HG03159 (cell line): ENCODE measurements at regions not wholly inside any gene's neighbourhood (a gene's known extent, or its start where the extent isn't known, plus 50 kb on each side); places are given as distances from the start of the nearest gene placed in this dataset.
"Not testable (repeated sequence)": the region's sequence is repeated elsewhere in the genome, so short reads cannot be mapped to it uniquely, and the experiment has no call there.

Experiments used
- ATAC-seq: cut with Tn5 transposase; IDR thresholded peaks from one replicate; pipeline ENCODE4 v1.9.1; 2021; ENCODE audit warnings: mild to moderate bottlenecking, moderate library complexity; ENCODE audit not compliant: unreplicated experiment

DNA sequence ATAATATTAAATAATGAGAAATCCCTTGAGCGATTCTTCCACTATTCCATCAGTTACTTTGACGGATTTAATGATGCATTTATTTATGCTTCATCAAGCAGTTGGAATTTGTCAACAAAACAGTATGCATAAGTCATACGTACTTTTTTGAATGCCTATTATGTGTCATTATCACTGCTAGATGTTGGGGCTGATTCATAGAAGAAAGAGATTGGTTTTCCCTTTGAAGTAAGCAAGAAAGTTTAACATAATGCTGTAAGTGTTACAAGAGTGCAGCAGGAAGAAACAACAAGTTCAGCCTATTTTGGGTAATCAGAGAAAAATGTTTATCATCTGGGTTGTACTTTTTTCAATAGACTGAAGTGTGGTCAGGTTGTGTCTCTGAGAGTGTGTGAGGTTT, 121.2 kb upstream of the RANBP3L start:
- ATAC-seq, result no peak

DNA sequence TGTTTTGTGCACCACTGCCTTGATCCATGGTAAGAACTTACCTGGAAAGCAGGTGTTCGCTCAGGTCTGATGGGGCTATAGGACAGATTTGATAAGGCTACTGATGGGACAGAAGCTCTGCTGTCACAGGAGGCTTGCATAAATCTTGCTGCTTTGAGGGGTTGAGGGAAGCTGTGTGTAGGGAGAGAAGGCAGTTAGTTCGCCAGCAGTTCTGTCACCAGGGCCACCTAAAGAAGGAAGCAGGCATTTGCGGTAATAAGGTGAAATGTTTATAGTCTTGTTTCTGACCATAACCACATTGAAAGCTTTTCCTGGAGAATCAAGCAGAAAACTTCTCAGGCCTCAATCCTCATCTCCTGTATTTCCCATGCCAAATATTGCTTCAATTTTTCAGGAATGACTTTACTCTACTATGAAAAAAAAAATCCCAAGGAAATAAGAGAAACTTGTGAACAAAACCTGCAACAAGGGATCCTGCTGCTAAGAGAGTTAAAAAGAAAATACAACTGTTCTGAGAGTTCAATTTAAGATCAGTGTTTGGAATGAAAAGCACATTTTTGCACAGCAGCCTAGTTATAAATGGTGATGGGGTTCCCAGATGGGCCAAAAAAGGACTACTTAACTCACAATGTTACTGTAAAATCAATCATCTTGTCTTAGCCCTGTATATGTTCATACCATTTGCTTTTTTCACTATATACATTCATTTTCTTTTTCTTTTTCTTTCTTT, 122.0 kb upstream of the RANBP3L start:
- ATAC-seq, result no peak

DNA sequence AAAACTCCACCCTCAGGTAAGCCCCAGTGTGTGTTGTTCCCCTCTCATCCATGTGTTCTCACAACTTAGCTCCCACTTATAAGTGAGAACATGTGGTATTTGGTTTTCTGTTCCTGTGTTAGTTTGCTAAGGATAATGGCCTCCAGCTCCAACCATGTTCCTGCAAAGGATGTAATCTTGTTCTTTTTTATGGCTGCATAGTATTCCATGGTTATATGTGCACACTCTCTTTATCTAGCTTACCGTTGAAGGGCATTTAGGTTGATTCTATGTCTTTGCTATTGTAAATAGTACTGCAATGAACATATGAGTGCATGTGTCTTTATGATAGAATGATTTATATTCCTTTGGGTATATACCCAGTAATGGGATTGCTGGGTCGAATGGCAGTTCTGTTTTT, 124.4 kb upstream of the RANBP3L start:
- not testable (repeated sequence) for ATAC-seq

DNA sequence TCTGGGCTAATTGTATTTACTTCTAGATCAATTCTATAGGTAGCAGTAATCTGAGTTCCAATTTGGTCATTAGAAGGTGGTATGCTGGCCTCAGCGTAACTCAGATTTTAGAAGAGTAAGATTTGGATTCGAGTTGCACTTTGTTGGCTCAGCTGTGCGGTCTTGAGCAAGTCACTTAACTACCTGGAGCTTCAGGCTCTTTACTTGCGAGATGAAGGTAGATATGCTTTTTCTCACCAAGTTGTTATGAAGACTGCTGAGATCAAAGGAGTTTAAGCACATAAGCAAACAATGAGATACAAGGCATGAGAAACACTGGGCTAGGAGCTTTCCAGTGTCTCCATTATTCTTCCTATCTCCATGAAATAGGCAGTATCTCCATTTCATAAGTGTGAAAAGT, 133.8 kb upstream of the RANBP3L start:
- no peak for ATAC-seq

DNA sequence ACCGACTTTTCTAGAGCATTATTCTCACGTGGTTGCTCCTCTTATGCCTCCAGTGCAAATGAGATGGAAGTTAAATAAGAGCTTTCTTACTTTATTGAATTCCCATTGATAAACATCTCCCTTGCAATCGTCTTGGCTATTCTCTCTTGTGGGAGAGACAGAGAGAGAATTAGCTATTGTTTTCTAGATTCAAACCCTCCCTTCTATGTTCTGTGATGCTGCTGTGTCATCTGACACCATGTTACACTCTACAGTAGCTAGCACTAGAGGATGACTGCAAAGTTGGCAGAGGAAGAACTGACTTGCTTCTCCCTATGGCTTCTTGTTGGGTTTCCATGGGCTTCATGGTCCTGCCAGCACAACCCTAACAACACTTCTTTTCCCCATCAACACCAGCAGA, 134.6 kb upstream of the RANBP3L start:
- ATAC-seq, result no peak

DNA sequence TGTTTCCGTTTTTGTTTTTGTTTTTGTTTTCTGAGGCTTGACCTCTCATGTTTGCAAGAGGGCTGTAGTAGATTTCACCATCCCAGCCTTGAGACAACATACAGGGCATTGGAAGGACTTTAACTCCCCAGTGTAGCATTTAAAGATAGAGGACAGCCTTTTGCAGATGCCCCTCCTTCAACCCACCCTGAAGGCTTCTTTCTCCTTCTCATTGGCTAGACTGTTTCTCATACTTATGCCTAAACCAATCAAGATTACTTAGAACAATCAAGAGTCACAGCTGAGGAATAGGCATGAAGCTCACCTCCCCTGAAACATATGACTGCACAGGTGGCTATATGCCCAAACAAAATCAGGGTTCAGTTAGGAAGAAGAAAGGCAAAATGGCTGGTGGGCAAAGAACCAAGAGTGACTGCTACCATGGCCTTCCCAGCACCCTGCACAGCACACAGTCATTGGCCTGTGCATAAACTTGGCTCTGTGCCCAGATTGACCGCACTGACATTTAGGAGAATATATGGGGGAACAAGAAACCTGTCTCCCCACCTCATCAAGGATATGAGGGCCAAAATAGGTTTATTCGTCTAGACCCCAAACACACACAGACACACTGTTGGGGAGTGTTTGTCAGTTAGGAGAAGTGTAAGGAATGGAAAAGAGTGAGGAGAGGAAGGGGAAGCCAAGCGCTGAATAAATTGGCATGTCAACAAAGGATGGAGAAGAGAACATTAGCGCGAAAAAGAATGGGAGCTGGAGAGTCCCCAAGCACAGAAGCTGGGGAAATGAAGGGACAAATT, 137.3 kb upstream of the RANBP3L start:
- no peak for ATAC-seq

DNA sequence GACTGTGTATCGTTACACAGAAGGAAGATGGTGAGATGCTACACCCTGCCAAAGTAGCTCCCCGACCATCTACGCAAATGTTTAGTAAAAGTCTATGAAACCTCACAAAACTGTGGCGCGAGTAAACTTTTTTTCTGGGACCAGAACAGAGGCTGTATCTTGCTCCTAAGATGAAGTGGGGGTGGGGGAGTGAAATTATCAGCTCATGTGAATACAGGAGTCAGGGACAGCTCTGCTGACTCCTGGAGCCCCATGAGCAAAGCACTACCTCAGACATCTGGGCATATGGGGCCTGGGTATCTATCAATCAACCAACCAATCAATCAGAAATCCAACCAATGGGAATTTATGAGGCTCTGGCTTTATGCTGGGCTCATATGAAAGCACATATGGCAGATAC, 138.6 kb upstream of the RANBP3L start:
- ATAC-seq, result no peak

DNA sequence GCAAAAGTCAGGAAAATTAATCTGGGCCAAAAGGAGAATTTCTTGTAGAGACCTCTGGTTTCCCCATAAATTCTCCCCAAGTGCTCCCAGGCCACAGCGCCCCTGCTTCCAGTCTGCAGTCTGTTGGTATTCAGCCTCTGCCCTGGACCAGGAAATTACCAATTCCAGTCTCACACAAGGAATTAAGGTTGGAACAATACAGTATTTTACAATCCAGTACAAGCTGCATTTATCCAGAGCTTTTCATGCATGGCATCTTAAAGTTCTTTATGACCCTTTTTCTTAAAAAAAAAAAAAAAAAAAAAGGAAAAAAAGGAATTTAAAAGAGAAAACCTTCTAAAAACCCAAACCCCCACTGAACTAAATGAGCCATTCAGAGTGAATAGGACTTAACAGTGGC, 139.6 kb upstream of the RANBP3L start:
- no peak for ATAC-seq

DNA sequence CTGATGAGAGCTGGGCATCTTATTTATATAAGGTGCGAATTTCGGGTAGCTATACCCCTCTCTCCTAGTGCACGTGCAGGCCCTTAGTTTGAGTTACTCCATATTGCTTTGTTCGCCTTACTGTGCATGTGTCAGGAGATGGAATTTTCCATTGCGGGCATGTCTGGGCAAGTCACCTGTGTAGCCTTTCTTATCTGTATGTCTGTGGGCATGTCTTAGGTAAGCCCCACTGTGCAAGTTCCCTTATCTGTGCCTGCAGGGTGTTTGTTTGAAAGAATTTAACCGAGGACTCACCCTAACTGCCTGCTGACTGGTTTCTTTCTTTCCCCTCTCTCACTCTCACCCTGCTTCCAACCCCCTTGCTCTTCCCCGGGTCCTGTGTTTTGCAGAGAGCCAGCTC, 140.7 kb upstream of the RANBP3L start:
- no peak for ATAC-seq

DNA sequence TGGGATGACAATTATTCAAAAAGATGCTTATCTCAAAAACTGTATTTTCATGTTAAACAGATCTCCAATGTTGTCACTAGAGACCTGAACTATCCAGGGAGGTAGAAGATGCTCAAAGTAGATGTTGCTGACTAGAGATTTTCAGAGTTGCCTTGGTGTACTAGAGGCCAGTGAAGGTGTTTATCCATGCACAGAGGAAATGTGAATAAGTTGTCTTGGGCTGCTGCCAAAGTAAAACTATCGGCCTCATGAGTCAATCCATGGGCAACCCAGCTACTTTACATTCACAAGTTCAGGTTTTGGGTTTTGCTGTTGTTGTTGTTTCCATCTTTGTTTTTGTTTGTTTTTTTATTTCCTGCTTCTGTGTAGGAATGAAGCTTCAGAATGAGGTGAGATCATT, 141.1 kb upstream of the RANBP3L start:
- no peak for ATAC-seq

DNA sequence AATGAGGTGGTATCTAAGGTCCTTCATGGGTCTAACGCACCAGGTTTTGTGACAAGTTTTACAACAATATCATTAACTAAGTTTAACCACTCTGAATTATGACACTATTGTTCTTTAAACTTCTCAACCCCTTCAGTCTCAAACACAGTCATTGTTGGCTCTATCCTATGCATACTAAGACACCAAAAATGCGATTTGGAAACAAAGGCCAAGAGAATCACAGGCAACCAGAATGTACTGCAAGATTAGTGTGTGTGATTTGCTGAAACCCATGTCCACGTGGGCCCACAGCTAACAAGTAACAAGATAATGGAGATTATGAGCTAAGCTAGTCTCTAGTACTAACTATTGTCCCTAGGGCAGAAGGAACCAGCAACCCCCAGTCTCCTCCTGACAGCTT, 142.2 kb upstream of the RANBP3L start:
- ATAC-seq, result no peak

DNA sequence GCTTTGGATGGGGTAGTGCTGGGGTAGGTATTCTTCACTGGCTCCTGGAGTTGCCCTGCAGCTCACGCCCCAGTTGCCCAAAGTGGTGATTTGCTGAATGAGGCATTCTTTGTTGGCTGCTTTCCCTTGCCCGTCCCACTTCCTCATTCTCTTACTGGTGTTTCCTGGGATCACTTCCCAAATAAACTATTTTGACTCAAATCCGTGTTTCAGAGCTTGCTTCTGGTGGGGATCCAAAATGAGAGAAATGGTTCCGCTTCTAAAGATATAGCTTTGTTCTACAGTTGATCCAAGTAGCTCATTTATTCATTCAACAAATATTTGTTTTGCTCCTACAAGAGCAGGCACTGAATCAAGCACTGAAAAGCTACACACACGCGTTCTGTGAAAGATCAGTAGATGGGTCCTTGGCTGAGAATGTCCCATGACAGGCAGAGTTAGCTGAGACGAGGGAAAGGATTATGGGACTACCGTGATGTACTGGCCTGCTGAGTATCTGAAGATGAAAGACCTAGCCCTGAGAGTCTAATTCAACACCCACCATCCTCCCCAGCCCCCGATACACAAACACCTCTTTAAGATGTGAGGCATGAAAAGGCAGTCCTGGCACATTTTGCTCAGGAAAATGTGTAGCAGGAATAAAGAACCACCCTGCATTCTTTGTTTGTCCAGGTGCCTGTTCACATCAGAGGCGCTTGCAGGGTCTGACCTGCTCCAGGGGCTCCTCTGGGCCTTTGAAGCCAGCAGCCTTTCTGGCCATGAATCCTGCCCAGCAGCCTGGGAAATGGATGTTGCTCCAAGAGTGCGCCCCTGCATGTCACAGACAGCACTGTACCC, 143.1 kb upstream of the RANBP3L start:
- ATAC-seq, result no peak

DNA sequence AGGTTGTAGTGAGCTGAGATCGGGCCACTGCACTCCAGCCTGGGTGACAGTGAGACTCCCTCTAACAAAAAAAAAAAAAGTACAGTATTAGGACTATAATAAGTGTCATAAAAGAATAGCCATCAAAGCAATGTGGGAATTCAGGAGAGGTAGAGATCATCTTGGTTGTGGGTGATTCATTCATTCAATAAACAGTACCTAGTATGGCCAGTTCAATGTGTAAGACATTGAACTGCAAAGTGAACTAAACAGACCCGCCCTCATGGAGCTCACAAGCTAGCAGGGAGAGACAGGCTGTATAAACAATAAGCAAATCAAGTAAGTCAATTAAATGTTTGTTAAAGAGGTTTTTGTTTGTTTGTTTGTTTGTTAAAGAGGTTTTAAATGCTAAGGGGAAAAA, 146.1 kb upstream of the RANBP3L start:
- ATAC-seq, result no peak

DNA sequence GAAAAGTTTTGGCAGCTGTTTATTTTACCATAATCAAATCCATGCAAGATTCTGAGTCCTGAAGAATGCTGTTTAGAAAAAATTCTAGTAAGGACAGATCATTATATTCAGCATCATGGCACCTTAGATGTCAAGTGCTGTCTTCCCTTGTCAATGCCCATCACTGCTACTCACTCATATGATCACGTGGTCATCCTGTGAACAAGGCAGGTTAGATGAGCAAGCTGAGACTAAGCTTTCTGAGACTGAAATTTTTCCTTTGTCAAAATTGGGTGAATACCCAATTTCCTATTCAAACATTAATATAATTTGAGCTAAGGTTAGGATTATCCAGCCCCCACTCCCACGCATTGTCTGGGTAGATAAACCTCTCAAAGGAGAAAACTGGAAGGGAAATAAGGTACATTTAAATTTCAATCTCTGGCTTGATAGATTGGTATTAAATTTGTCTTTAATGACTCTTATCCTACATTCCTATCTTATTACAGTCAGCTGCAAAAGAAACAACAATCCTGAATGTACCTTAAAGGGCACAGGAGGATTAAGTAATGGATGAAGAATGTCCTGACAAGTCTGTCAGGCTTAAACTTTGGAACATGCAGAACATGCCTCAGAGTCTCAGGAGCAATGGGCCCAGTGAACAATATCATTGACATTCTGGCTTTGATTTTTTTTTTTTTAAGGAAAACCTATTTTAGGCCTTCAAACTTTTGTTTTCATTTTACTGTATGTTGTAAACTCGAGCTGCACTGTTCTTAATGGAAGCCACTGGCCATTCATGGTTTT, 148.7 kb upstream of the RANBP3L start:
- ATAC-seq, result no peak

DNA sequence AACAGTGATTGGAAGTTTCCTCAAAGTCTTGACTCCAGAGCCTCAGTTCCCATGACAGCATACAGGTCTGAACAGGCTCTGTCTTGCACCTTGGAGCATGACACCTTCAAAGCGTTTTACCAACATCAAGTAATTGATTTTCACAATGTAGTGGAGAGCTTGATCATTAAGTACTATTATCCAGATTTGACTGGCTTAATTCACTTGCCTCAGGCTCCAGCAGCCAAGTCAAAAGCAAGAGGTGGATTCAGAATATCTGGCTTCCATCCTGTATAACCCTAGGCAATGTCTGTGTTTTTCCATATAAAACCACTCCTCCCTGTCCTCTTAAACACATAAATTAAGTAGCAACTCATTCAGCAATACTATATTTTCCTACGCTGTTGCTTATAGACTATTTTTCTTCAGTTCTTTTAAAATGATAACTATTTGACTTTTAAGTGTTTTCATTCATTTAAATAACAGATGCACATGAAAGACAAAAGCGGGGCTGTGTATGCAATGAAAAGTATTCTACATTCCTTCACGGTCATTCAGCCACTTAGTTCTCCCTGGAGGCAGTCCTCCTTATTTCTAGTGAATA, 150.8 kb upstream of the RANBP3L start:
- ATAC-seq, result no peak

DNA sequence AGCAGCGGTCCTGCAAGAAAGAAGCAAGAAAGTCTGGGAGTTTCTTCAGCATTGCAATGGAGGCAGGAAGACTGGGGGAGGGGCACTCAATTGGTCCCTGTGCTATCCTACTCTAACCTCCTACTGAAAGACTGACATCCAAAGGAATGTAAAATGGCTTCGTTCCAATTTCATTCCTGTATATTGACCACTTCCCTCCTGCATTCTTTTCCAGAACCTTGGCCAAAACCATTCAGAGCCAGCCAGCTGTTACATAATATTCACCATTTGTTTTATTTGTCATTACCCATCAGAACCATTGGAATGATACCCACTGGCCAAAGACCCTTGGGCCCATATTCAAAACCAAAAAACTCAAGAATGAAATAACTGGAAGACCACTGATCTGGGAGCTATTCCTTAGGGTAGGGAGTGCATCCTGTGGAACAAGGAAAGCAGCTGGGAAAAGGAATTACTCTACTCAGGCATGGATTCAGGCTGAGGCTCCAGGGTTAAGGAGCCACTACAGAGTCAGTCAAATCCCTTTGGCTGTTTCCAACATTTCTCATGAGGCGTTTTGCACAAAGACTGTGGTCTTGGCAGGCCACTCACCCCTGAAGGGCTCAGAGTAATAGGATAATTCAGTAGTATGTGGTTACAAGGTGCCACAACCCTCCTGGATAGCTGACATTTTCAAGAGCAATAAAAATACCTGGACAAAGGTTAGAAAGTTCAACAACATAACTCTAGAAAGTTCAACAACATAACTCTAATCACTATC, 148.7 kb upstream of the SLC1A3 start:
- ATAC-seq, result no peak

DNA sequence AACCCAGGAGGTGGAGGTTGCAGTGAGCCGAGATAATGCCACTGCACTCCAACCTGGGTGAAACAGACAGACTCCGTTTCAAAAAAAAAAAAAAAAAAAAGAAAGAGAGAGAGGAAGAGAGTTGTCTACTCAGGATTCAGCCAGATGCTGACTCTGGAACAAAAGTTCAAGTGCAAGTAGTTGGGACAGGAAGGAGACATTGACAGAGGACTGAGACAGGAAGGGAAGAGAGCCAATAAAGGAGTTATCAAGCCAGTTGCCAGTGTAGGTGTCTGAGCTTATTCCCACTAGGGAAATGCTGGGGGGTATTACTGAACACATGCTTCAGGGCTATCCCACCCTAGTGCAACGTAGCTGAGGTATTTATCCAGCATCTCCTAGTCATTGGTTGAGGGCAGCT, 147.7 kb upstream of the SLC1A3 start:
- no peak for ATAC-seq

DNA sequence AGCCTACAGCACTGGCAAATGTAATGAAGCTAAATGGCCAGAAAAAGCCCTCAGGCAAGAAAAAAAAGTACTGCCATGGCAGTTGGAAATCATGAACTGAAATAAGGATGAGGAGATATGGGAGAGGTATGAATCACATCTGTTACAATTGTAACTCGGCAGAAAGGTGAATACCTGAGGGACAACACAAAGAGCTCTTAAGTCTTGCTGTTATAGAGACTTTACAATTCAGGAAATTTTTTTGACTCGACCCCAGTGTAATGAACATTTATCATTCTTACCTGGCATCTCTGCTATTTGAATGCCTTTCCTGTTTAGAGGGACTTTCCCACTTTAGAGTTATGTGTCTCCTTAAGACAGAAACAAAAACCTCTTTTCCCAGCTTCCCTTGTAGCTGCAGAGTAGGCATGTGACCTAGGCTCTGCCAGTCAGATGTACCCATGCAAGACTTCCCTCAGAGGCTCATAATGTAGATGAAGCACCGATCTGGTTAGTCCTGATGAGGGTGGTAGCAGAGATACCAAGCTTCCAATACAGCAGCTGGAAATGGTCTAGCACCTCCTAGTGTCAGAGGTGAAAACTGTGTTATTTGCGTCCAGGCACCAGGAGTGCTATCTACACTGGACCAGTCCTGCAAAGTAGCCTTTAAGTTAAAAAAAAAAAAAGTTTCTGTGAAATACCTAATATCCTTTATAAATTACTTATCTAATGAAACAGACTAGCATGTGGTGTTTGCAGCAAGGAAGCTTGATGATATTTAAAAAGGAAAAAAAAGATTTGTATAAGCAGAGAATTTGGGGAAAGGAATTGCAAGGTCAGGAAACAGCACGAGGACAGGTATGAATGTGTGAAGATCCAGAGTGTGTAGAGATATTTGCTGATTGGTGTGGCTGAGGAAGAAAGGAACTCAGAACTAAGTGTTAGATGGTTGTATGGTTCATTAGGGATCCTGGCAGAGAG, 146.9 kb upstream of the SLC1A3 start:
- ATAC-seq, result no peak
